ENCODE measurements at regions not wholly inside any gene's neighbourhood (a gene's known extent, or its start where the extent isn't known, plus 50 kb on each side); places are given as distances from the start of the nearest gene placed in this dataset.
"Not testable (repeated sequence)": the region's sequence is repeated elsewhere in the genome, so short reads cannot be mapped to it uniquely, and the experiment has no call there.

GRCh38 chr4:19051831-19052230 lies 1030.3 kb upstream of the LCORL start:
- Histone ChIP-seq H3K4me3 (no peak overlapping the region), H3K27ac (no peak overlapping the region)

GRCh38 chr4:19047279-19047880 lies 1025.8 kb upstream of the LCORL start:
- Histone ChIP-seq H3K4me3 (no peak overlapping the region), H3K27ac (no peak overlapping the region)

GRCh38 chr4:19039816-19040215 lies 1018.3 kb upstream of the LCORL start:
- no peak overlapping the region for H3K4me3 ChIP-seq
- H3K27ac ChIP-seq, result no peak overlapping the region

GRCh38 chr4:19038231-19038630 lies 1016.7 kb upstream of the LCORL start:
- Histone ChIP-seq H3K27ac (no peak overlapping the region), H3K4me3 (no peak overlapping the region)

GRCh38 chr4:19033816-19034733 lies 1012.5 kb upstream of the LCORL start:
- Histone ChIP-seq H3K4me3 (no peak overlapping the region), H3K27ac (no peak overlapping the region)

- Histone ChIP-seq H3K4me3 (no peak overlapping the region), H3K27ac (no peak overlapping the region)
These were observed 1009.0 kb upstream of the LCORL start for GRCh38 chr4:19030536-19030935.

GRCh38 chr4:19030048-19030447 lies 1008.5 kb upstream of the LCORL start:
- Histone ChIP-seq H3K4me3 (no peak overlapping the region), H3K27ac (no peak overlapping the region)

GRCh38 chr4:19026281-19026680 lies 1004.7 kb upstream of the LCORL start:
- no peak overlapping the region for H3K27ac ChIP-seq
- H3K4me3 ChIP-seq, result no peak overlapping the region

GRCh38 chr4:19025031-19025430 lies 1003.5 kb upstream of the LCORL start:
- no peak overlapping the region for H3K27ac ChIP-seq
- no peak overlapping the region for H3K4me3 ChIP-seq

- Histone ChIP-seq H3K4me3 (no peak overlapping the region), H3K27ac (no peak overlapping the region)
These were observed 1002.5 kb upstream of the LCORL start for GRCh38 chr4:19024047-19024446.

- Histone ChIP-seq H3K4me3 (no peak overlapping the region), H3K27ac (no peak overlapping the region)
These were observed 1000.1 kb upstream of the LCORL start for GRCh38 chr4:19021617-19022016.

GRCh38 chr4:19016550-19016949 lies 995.0 kb upstream of the LCORL start:
- not testable (repeated sequence) for H3K27ac ChIP-seq, H3K4me3 ChIP-seq

GRCh38 chr4:19014594-19014993 lies 993.0 kb upstream of the LCORL start:
- Histone ChIP-seq H3K4me3 (no peak overlapping the region), H3K27ac (no peak overlapping the region)

- no peak overlapping the region for H3K27ac ChIP-seq
These were observed 989.2 kb upstream of the LCORL start for GRCh38 chr4:19010761-19011160.

GRCh38 chr4:19009881-19010280 lies 988.3 kb upstream of the LCORL start:
- Histone ChIP-seq H3K27ac (no peak overlapping the region), H3K4me3 (no peak overlapping the region)

More at GRCh38 chr4:19010761-19011160, 989.2 kb upstream of the LCORL start:
- H3K4me3 ChIP-seq, result no peak overlapping the region

- no peak overlapping the region for H3K27ac ChIP-seq
- H3K4me3 ChIP-seq, result no peak overlapping the region
These were observed 983.7 kb upstream of the LCORL start for GRCh38 chr4:19005211-19005610.

GRCh38 chr4:19002170-19002569 lies 980.6 kb upstream of the LCORL start:
- H3K4me3 ChIP-seq, result no peak overlapping the region
- H3K27ac ChIP-seq, result no peak overlapping the region

- Histone ChIP-seq H3K4me3 (no peak overlapping the region), H3K27ac (no peak overlapping the region)
These were observed 978.0 kb upstream of the LCORL start for GRCh38 chr4:18999595-18999994.

GRCh38 chr4:18981234-18981615 lies 959.7 kb upstream of the LCORL start:
- no peak overlapping the region for H3K27ac ChIP-seq
- H3K4me3 ChIP-seq, result no peak overlapping the region

- H3K4me3 ChIP-seq, result no peak overlapping the region
- no peak overlapping the region for H3K27ac ChIP-seq
These were observed 959.1 kb upstream of the LCORL start for GRCh38 chr4:18980516-18981233.

GRCh38 chr4:18976884-18977283 lies 955.3 kb upstream of the LCORL start:
- no peak overlapping the region for H3K27ac ChIP-seq
- no peak overlapping the region for H3K4me3 ChIP-seq
